Suprapubic skin (tissue), 4 donors: ENCODE measurements at regions not wholly inside any gene's neighbourhood (a gene's known extent, or its start where the extent isn't known, plus 50 kb on each side); places are given as distances from the start of the nearest gene placed in this dataset.

Experiments
- EP300 ChIP-seq: sonication (generic); formaldehyde crosslinking; IDR thresholded peaks from one replicate; pipeline ENCODE4 v1.6.1; 2017; ENCODE audit warnings: antibody characterized with exemption
- POLR2AphosphoS5 ChIP-seq, 3 donors: sonication (generic); formaldehyde crosslinking; IDR thresholded peaks; one replicate each; pipeline ENCODE4 v1.6.1; 2017; ENCODE audit warnings: antibody characterized with exemption in 3 of 3
- TF ChIP-seq, protein P1 (sequence below), 2 donors: fragments of 200-600 bp in 1 of 2; fragments of 450-650 bp in 1 of 2; sonication (generic) in 1 of 2; IDR thresholded peaks; one replicate each; pipeline ENCODE4 v1.5.1; 2016 to 2019; ENCODE audit warnings: antibody characterized with exemption in 2 of 2, mild to moderate bottlenecking in 1 of 2, moderate library complexity in 1 of 2

DNA sequence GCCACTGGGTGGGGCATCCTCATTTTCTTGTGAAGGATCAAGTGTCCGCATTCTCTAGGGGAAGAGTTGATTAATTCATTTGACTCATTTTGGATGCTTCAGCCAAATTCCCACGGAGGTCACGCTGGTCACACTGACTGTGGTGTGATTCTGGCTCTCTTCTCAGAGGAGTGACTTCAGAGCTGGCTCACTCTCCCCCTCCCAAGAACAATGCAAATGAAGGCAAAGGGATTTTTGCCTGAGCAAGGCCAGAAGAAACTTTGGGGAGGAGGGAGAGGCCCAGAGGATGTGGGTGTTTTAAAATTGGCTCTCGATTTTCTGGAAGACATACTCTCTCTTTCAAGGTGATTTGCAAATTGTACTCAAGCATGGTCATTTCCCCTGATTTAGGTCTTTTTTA, 51.1 kb upstream of the LMO2 start:
- TF ChIP-seq, protein P1, sequence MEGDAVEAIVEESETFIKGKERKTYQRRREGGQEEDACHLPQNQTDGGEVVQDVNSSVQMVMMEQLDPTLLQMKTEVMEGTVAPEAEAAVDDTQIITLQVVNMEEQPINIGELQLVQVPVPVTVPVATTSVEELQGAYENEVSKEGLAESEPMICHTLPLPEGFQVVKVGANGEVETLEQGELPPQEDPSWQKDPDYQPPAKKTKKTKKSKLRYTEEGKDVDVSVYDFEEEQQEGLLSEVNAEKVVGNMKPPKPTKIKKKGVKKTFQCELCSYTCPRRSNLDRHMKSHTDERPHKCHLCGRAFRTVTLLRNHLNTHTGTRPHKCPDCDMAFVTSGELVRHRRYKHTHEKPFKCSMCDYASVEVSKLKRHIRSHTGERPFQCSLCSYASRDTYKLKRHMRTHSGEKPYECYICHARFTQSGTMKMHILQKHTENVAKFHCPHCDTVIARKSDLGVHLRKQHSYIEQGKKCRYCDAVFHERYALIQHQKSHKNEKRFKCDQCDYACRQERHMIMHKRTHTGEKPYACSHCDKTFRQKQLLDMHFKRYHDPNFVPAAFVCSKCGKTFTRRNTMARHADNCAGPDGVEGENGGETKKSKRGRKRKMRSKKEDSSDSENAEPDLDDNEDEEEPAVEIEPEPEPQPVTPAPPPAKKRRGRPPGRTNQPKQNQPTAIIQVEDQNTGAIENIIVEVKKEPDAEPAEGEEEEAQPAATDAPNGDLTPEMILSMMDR (IDR thresholded peaks at IDR 0.05), result no peak
- TF ChIP-seq EP300, result no peak
- TF ChIP-seq POLR2AphosphoS5 (IDR thresholded peaks at IDR 0.05), result no peak
